ENCODE measurements at regions not wholly inside any gene's neighbourhood (a gene's known extent, or its start where the extent isn't known, plus 50 kb on each side); places are given as distances from the start of the nearest gene placed in this dataset.

DNA sequence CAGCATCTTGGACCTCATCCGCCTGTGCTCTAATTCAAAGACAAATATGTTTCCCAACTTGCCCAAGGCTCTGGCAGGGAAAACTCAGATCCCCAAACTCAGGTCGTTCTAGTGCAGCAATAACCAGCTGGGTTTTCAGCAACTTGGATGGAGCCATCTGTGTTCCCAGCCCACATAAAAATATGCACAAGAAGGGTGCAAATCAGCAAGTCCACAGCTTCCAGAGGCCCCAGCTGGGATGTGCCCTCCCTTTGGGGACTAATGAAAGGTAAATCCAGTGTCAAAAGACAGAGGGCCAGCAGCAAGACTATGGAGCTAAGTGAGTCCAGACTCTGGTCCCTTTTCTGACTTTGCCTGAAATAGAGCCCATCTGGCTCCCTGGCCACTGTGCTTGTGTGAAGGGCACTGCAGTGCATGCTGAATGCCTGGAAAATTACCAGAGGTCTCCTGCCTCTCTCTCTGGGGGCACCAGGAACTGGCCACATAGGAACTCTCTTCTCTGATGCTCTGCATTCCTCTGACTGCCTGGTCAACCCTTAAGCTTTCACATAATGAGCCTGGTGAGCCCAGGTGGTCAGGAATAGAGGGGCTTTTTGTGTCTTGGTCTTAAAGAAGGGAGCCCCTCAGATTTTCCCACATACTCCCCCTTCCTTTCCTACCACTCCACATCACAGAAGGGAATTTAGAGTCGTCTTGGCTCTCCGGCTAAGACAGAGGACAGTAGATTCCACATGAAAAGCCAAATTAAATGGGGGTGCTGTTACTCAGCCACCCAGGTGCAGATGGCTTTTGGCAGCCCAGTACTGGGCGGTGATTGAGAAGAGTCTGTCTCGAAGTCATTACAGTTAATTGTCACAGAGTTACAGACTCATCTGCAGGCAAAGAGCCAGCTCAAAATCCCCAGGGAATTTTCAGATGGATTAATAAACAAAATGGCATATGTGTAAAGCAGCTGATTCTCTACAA is 88.1 kb upstream of the C1orf21 start:
- ATAC-seq (ENCODE audit: low FRiP score in 2 of 2) (peak in 1 of 2 donors; percentile 38), DNase-seq (no peak)
- Histone ChIP-seq H3K4me3 (no peak overlapping the region), H3K9me3 (no peaks in the 10 kb centered on the region), H3K4me1 (peaks cover 10 to 33% (median 29%) of the 10 kb centered on the region in 4 donors), H3K27ac (peak overlapping the region in 1 of 4 donors; percentile 8), H3K27me3 (no peaks in the 10 kb centered on the region), H3K36me3 (no peaks in the 10 kb centered on the region)
- no peak for TF ChIP-seq EP300 (IDR thresholded peaks at IDR 0.05)
- TF ChIP-seq POLR2A (IDR thresholded peaks at IDR 0.05), result no peak
- 71 to 88% methylated on average over 6 of the region's 6 CpGs for WGBS, 2 donors

DNA sequence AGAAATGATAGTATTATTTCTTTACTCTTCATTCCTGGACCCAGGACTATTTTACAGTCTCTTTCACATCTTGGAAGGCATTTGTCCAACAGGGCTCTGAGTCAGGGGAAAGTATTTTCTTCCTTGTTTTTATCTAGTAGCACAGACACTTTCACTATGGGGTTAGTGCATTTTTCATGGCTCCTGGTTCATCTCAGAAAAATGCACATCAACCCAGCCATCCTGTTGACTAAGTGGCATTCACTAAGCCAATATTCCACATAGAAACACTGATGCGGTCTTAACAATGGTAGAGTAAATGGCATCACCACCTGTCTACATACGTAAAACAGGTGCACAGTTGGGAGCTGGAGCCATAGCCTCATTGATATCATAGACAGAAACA is 87.4 kb upstream of the C1orf21 start:
- Histone ChIP-seq H3K27ac (no peak overlapping the region), H3K4me3 (no peak overlapping the region), H3K27me3 (no peaks in the 10 kb centered on the region), H3K36me3 (no peaks in the 10 kb centered on the region), H3K4me1 (peaks cover 10 to 33% (median 29%) of the 10 kb centered on the region in 4 donors), H3K9me3 (no peaks in the 10 kb centered on the region)
- ATAC-seq (ENCODE audit: low FRiP score in 2 of 2) (peak in 1 of 2 donors; percentile 5), DNase-seq (no peak)
- WGBS, 2 donors, result 96 to 100% methylated on average over 2 of the region's 2 CpGs
- no peak for TF ChIP-seq POLR2AphosphoS5 (IDR thresholded peaks at IDR 0.05)
- TF ChIP-seq EP300 (IDR thresholded peaks at IDR 0.05), result no peak
- no peak for TF ChIP-seq POLR2A (IDR thresholded peaks at IDR 0.05)
- TF ChIP-seq, protein P1, sequence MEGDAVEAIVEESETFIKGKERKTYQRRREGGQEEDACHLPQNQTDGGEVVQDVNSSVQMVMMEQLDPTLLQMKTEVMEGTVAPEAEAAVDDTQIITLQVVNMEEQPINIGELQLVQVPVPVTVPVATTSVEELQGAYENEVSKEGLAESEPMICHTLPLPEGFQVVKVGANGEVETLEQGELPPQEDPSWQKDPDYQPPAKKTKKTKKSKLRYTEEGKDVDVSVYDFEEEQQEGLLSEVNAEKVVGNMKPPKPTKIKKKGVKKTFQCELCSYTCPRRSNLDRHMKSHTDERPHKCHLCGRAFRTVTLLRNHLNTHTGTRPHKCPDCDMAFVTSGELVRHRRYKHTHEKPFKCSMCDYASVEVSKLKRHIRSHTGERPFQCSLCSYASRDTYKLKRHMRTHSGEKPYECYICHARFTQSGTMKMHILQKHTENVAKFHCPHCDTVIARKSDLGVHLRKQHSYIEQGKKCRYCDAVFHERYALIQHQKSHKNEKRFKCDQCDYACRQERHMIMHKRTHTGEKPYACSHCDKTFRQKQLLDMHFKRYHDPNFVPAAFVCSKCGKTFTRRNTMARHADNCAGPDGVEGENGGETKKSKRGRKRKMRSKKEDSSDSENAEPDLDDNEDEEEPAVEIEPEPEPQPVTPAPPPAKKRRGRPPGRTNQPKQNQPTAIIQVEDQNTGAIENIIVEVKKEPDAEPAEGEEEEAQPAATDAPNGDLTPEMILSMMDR (IDR thresholded peaks at IDR 0.05), result no peak

DNA sequence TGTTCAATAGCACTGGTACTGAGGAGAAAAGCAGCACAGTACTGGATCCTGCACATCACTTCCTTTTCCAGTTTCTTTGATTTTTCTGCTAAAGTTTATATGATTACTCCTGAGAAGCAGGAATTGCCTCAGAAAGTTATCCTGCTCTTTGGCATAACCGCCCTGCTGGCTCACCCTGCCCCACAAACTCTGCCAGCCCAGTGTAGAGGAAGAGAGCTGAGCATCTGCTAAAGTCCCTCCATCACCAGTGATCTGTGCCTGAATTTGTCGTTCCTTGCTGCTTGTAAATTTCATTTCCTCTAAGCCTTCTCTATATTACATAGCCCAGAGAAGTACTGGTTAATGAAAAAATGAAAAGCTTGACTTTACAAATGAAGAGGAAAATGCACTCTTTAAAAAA is 87.0 kb upstream of the C1orf21 start:
- Histone ChIP-seq H3K4me3 (no peak overlapping the region), H3K4me1 (peaks cover 10 to 33% (median 29%) of the 10 kb centered on the region in 4 donors), H3K27me3 (no peaks in the 10 kb centered on the region), H3K27ac (no peak overlapping the region), H3K36me3 (no peaks in the 10 kb centered on the region), H3K9me3 (no peaks in the 10 kb centered on the region)
- DNase-seq (no peak), ATAC-seq (ENCODE audit: low FRiP score in 2 of 2) (no peak)
- WGBS, 2 donors, result 77 to 88% methylated on average over 2 of the region's 2 CpGs
- TF ChIP-seq POLR2AphosphoS5 (IDR thresholded peaks at IDR 0.05), result no peak
- no peak for TF ChIP-seq POLR2A (IDR thresholded peaks at IDR 0.05)
- TF ChIP-seq, protein P1 (IDR thresholded peaks at IDR 0.05), result no peak
- no peak for TF ChIP-seq EP300 (IDR thresholded peaks at IDR 0.05)

DNA sequence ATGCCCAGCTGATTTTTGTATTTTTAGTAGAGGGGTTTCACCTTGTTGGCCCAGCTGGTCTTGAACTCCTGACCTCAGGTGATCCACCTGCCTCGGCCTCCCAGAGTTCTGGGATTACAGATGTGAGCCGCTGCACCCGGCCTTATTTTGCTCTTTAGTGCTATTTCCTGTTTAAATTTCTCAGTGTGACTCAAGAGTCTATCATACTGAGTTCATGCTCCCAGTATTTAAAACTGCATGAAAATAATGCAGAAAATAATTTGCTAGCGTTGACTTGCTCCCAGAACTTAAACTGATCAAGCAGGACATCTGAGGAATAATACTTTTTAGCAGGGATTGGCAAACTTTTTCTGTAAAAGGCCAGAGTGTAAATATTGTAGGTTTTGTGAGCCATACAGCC is 86.4 kb upstream of the C1orf21 start:
- Histone ChIP-seq H3K4me3 (no peak overlapping the region), H3K36me3 (no peaks in the 10 kb centered on the region), H3K9me3 (no peaks in the 10 kb centered on the region), H3K4me1 (peaks cover 10 to 33% (median 29%) of the 10 kb centered on the region in 4 donors), H3K27me3 (no peaks in the 10 kb centered on the region), H3K27ac (no peak overlapping the region)
- DNase-seq, result no peak
- 42 to 53% methylated on average over 4 of the region's 4 CpGs for WGBS, 2 donors
- no peak for ATAC-seq (ENCODE audit: low FRiP score in 2 of 2)
- TF ChIP-seq, protein P1 (IDR thresholded peaks at IDR 0.05), result no peak
- TF ChIP-seq POLR2AphosphoS5 (IDR thresholded peaks at IDR 0.05), result no peak
- no peak for TF ChIP-seq POLR2A (IDR thresholded peaks at IDR 0.05)
- no peak for TF ChIP-seq EP300 (IDR thresholded peaks at IDR 0.05)

DNA sequence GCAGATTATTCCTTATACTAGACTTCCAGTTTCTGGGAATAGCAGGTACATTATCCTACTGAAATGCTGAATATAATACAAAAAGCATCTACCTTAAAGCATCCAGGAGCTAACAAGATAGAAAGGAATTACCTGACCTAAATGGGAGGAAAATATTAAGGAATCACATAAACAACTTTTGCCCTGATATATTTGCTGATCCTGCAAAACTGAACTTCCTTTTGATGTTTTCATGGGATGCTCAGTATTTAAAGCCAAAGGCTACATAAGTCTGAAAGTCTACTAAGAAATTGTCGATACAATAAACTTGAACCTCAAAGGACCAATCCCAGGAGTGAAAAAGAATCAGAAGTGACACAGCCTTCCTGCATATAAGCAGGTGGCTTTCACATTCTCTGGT is 85.6 kb upstream of the C1orf21 start:
- Histone ChIP-seq H3K27me3 (no peaks in the 10 kb centered on the region), H3K4me3 (no peak overlapping the region), H3K9me3 (no peaks in the 10 kb centered on the region), H3K36me3 (no peaks in the 10 kb centered on the region), H3K4me1 (peaks cover 10 to 26% (median 24%) of the 10 kb centered on the region in 4 donors), H3K27ac (no peak overlapping the region)
- ATAC-seq (ENCODE audit: low FRiP score in 2 of 2), result no peak
- 65 to 82% methylated on average over 1 of the region's 1 CpG for WGBS, 2 donors
- DNase-seq, result no peak
- TF ChIP-seq EP300 (IDR thresholded peaks at IDR 0.05), result no peak
- TF ChIP-seq, protein P1 (IDR thresholded peaks at IDR 0.05), result no peak
- no peak for TF ChIP-seq POLR2A (IDR thresholded peaks at IDR 0.05)
- TF ChIP-seq POLR2AphosphoS5 (IDR thresholded peaks at IDR 0.05), result no peak

Measured in upper lobe of left lung (tissue), 6 donors.